ENCODE measurements at regions not wholly inside any gene's neighbourhood (a gene's known extent, or its start where the extent isn't known, plus 50 kb on each side); places are given as distances from the start of the nearest gene placed in this dataset.
"Not testable (repeated sequence)": the region's sequence is repeated elsewhere in the genome, so short reads cannot be mapped to it uniquely, and the experiment has no call there.

DNA sequence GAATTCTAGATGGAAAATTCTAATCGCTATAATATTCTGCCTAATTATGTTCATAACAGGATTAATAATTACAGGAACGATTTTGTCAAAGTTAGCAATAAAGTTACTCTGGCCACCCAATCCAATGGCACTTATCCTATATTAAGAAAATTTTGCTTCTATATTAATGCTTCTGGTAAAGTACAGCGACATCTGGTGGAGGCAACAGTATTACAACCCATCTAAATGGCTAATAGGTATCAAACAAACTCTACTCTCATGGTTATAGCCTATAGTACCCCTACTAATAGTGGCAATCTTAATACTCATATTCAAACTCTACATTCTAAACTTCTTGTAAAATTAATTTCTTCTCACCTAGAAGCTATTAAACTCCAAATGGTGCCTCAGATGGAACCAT, 1084.7 kb upstream of the LRRTM1 start:
- H3K27ac Mint-ChIP-seq, result no peak overlapping the region
- no peaks in the 10 kb centered on the region for H3K4me1 ChIP-seq (ENCODE audit: control insufficient read depth, insufficient read depth, low read length)
- H3K27ac ChIP-seq (ENCODE audit: low read length), result no peak overlapping the region
- no peak overlapping the region for H3K4me3 ChIP-seq (ENCODE audit: low read length)
- WGBS (ENCODE audit: insufficient coverage), result 50% methylated on average over 1 of the region's 3 CpGs
- H3K9me3 Mint-ChIP-seq, result peaks cover 16 to 33% of the 10 kb centered on the region in 2 donors
- H3K36me3 Mint-ChIP-seq, result no peaks in the 10 kb centered on the region
- ATAC-seq (no peak), DNase-seq (no peak)
- H3K27me3 Mint-ChIP-seq (ENCODE audit: low read depth in 2 of 2), result no peaks in the 10 kb centered on the region
- no peak overlapping the region for H3K4me3 Mint-ChIP-seq
- TF ChIP-seq, protein P1, sequence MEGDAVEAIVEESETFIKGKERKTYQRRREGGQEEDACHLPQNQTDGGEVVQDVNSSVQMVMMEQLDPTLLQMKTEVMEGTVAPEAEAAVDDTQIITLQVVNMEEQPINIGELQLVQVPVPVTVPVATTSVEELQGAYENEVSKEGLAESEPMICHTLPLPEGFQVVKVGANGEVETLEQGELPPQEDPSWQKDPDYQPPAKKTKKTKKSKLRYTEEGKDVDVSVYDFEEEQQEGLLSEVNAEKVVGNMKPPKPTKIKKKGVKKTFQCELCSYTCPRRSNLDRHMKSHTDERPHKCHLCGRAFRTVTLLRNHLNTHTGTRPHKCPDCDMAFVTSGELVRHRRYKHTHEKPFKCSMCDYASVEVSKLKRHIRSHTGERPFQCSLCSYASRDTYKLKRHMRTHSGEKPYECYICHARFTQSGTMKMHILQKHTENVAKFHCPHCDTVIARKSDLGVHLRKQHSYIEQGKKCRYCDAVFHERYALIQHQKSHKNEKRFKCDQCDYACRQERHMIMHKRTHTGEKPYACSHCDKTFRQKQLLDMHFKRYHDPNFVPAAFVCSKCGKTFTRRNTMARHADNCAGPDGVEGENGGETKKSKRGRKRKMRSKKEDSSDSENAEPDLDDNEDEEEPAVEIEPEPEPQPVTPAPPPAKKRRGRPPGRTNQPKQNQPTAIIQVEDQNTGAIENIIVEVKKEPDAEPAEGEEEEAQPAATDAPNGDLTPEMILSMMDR (IDR thresholded peaks at IDR 0.05), result no peak
- H3K36me3 ChIP-seq (ENCODE audit: control insufficient read depth, insufficient read depth, low read length), result no peaks in the 10 kb centered on the region
- H3K4me1 Mint-ChIP-seq, result no peaks in the 10 kb centered on the region
- peaks cover 3% of the 10 kb centered on the region for H3K9me3 ChIP-seq (ENCODE audit: control insufficient read depth, insufficient read depth, low read length)
- intact Hi-C loops (cut with micrococcal nuclease), result no loop called here
- no peaks in the 10 kb centered on the region for H3K27me3 ChIP-seq (ENCODE audit: control insufficient read depth, insufficient read depth, low read length)

DNA sequence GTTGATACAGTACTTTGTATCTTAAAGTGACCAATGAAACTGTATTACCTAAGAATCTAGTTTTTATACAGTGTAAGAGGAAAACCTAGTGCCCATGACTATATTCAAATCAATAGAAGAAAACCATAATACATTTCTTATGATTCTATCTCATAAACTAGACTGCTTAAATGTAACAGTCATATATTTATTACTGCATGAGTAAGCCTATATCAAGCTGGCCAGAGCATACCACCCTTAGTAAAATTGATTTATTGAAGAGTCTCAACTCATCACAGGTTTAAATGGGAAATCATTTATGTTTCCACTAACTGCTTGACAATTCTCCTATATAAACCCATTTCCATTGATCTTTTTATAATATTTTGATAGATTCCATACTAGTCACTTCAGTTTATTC, 1059.2 kb upstream of the LRRTM1 start:
- intact Hi-C loops (cut with micrococcal nuclease), result no loop called here
- DNase-seq (no peak), ATAC-seq (no peak)
- Histone ChIP-seq H3K27ac (ENCODE audit: low read length) (no peak overlapping the region), H3K27me3 (ENCODE audit: control insufficient read depth, insufficient read depth, low read length) (no peaks in the 10 kb centered on the region), H3K4me1 (ENCODE audit: control insufficient read depth, insufficient read depth, low read length) (no peaks in the 10 kb centered on the region), H3K4me3 (ENCODE audit: low read length) (no peak overlapping the region), H3K9me3 (ENCODE audit: control insufficient read depth, insufficient read depth, low read length) (peaks cover 11% of the 10 kb centered on the region), H3K36me3 (ENCODE audit: control insufficient read depth, insufficient read depth, low read length) (no peaks in the 10 kb centered on the region)
- peaks cover 12 to 41% of the 10 kb centered on the region in 2 donors for H3K9me3 Mint-ChIP-seq
- no peaks in the 10 kb centered on the region for H3K4me1 Mint-ChIP-seq
- H3K4me3 Mint-ChIP-seq, result no peak overlapping the region
- no peaks in the 10 kb centered on the region for H3K36me3 Mint-ChIP-seq
- no peaks in the 10 kb centered on the region for H3K27me3 Mint-ChIP-seq (ENCODE audit: low read depth in 2 of 2)
- TF ChIP-seq, protein P1 (IDR thresholded peaks at IDR 0.05), result no peak
- H3K27ac Mint-ChIP-seq, result no peak overlapping the region

DNA sequence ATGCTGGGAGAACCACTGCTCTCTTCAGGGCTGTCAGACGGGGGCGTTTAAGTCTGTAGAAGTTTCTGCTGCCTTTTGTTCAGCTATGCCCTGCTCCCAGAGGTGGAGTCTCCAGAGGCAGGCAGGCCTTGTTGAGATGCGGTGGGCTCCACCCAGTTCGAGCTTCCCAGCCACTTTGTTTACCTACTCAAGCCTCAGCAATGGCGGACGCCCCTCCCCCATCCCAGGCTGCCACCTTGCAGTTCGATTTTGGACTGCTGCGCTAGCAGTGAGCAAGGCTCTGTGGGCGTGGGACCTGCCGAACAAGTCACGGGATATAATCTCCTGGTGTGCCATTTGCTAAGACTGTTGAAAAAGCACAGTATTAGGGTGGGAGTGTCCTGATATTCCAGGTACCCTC, 1057.9 kb upstream of the LRRTM1 start:
- peaks cover 11% of the 10 kb centered on the region for H3K9me3 ChIP-seq (ENCODE audit: control insufficient read depth, insufficient read depth, low read length)
- H3K27ac ChIP-seq (ENCODE audit: low read length); H3K4me1 Mint-ChIP-seq; H3K4me1 ChIP-seq (ENCODE audit: control insufficient read depth, insufficient read depth, low read length); H3K27me3 ChIP-seq (ENCODE audit: control insufficient read depth, insufficient read depth, low read length); H3K27me3 Mint-ChIP-seq (ENCODE audit: low read depth in 2 of 2); H3K4me3 ChIP-seq (ENCODE audit: low read length); ATAC-seq; H3K27ac Mint-ChIP-seq; intact Hi-C loops (cut with micrococcal nuclease); H3K4me3 Mint-ChIP-seq; DNase-seq; H3K36me3 ChIP-seq (ENCODE audit: control insufficient read depth, insufficient read depth, low read length); H3K36me3 Mint-ChIP-seq: not testable (repeated sequence)
- 89% methylated on average over 11 of the region's 11 CpGs for WGBS (ENCODE audit: insufficient coverage)
- peaks cover 12 to 33% of the 10 kb centered on the region in 2 donors for H3K9me3 Mint-ChIP-seq

DNA sequence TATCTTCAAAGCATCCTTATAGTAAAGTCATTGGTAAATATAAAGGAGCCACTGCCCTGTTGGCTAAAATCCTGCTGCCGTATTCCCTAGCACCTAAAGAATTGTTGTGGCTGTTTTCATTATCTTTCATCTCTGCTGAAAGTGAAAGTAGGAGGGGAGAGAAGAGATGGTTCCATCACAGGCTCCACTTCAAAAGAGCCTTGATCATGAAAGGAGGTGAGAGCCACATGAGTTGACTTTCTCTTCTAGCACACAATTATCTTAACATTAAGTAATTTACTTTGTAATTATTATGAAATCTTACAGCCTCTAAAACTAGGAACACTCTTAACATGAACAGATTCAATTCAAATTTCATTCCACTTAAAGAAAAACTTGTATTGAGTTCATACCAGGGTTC, 1050.9 kb upstream of the LRRTM1 start:
- intact Hi-C loops (cut with micrococcal nuclease), result no loop called here
- Histone ChIP-seq H3K27ac (ENCODE audit: low read length) (no peak overlapping the region), H3K4me1 (ENCODE audit: control insufficient read depth, insufficient read depth, low read length) (no peaks in the 10 kb centered on the region), H3K27me3 (ENCODE audit: control insufficient read depth, insufficient read depth, low read length) (no peaks in the 10 kb centered on the region), H3K4me3 (ENCODE audit: low read length) (no peak overlapping the region), H3K36me3 (ENCODE audit: control insufficient read depth, insufficient read depth, low read length) (no peaks in the 10 kb centered on the region), H3K9me3 (ENCODE audit: control insufficient read depth, insufficient read depth, low read length) (no peaks in the 10 kb centered on the region)
- H3K9me3 Mint-ChIP-seq, result peaks cover 9 to 23% of the 10 kb centered on the region in 2 donors
- DNase-seq (no peak), ATAC-seq (no peak)
- H3K4me3 Mint-ChIP-seq, result no peak overlapping the region
- no peak overlapping the region for H3K27ac Mint-ChIP-seq
- no peaks in the 10 kb centered on the region for H3K36me3 Mint-ChIP-seq
- H3K4me1 Mint-ChIP-seq, result no peaks in the 10 kb centered on the region
- no peaks in the 10 kb centered on the region for H3K27me3 Mint-ChIP-seq (ENCODE audit: low read depth in 2 of 2)
- 70% methylated on average over 1 of the region's 1 CpG for WGBS (ENCODE audit: insufficient coverage)
- TF ChIP-seq, protein P1 (IDR thresholded peaks at IDR 0.05), result no peak

Measured in natural killer cell (primary cell).